ENCODE measurements at regions not wholly inside any gene's neighbourhood (a gene's known extent, or its start where the extent isn't known, plus 50 kb on each side); places are given as distances from the start of the nearest gene placed in this dataset.

DNA sequence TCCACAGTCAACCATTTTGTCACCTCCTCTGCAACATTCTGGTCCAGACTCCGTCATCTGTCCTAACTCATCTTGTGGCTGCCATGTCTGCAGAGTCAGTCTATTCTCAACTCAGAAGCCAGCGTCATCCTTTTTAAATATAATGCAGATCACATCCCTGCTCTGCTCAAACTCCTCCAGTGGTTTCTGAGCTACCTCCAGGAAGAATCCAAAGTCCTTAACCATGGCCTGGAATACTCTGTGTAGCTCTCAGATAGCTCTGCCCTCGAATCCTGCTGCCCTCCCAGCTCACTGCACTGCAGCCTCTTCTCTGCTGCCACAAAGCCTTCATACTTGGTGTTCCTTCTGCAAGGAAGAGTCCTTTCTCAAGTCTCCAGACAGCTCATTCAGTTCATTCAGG, 190.8 kb downstream of the FOXO1 start:
- Histone ChIP-seq H3K27me3 (no peaks in the 10 kb centered on the region), H3K36me3 (no peaks in the 10 kb centered on the region), H3K4me1 (peaks cover 17 to 57% (median 47%) of the 10 kb centered on the region in 9 donors), H3K9me3 (no peaks in the 10 kb centered on the region), H3K27ac (peak overlapping the region in 2 of 10 donors; percentile 4 to 12), H3K4me3 (no peak overlapping the region)
- no peak for DNase-seq
- intact Hi-C loops (cut with DNase I) = loop anchor here in 5 of 10 donors (5.0 to 10.0 kb wide), 3 partner anchors 109 to 189 kb away; partner anchors contain the start of gene FOXO1 (in 3 of the 5)
- ATAC-seq = no peak
- 96 to 97% methylated on average over 3 of the region's 3 CpGs for WGBS, 2 donors
- TF ChIP-seq, protein P1, sequence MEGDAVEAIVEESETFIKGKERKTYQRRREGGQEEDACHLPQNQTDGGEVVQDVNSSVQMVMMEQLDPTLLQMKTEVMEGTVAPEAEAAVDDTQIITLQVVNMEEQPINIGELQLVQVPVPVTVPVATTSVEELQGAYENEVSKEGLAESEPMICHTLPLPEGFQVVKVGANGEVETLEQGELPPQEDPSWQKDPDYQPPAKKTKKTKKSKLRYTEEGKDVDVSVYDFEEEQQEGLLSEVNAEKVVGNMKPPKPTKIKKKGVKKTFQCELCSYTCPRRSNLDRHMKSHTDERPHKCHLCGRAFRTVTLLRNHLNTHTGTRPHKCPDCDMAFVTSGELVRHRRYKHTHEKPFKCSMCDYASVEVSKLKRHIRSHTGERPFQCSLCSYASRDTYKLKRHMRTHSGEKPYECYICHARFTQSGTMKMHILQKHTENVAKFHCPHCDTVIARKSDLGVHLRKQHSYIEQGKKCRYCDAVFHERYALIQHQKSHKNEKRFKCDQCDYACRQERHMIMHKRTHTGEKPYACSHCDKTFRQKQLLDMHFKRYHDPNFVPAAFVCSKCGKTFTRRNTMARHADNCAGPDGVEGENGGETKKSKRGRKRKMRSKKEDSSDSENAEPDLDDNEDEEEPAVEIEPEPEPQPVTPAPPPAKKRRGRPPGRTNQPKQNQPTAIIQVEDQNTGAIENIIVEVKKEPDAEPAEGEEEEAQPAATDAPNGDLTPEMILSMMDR (IDR thresholded peaks at IDR 0.05) = no peak

DNA sequence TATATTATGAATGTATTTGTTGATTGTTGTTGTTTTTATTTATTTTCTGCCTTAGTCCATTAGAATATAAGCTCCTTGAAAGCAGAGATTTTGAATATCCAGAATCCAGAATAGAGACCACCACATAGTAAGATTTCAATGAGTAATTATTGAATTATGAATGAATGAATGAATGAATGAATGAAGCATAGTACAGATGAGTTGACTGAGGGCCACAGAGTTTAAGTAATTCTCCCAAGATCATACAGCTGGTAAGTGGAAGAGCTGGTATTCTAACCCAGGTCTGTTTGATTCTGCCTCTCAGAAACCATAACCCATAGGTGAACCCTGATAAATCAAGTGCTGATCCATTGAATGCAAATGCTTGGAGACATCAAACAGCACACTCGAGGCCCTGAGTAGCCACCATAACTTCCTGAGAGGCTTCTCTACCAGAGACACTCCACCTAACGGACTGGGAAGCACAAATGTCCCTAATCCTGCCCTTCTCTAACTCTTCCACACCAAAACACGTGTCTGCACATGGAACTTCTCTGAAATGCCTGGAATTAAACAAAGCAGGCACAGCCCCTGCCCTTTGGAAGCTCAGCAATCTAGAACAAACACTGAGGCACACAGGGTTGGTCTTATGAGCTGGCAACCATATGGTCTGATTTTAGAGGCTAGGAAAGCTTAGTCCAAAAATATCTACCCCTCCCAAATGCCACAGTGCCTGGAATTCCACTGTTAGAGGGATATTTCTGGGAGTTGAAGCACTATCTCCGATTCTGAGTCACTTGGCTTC, 190.1 kb downstream of the FOXO1 start:
- peaks cover 17 to 55% (median 45%) of the 10 kb centered on the region in 9 donors for H3K4me1 ChIP-seq
- H3K27ac ChIP-seq = peak overlapping the region in 6 of 10 donors; percentile 28 to 85 (median 64)
- intact Hi-C loops (cut with DNase I) = loop anchor here in 5 of 10 donors (5.0 to 10.0 kb wide), 3 partner anchors 108 to 188 kb away; partner anchors contain the start of gene FOXO1 (in 3 of the 5)

DNA sequence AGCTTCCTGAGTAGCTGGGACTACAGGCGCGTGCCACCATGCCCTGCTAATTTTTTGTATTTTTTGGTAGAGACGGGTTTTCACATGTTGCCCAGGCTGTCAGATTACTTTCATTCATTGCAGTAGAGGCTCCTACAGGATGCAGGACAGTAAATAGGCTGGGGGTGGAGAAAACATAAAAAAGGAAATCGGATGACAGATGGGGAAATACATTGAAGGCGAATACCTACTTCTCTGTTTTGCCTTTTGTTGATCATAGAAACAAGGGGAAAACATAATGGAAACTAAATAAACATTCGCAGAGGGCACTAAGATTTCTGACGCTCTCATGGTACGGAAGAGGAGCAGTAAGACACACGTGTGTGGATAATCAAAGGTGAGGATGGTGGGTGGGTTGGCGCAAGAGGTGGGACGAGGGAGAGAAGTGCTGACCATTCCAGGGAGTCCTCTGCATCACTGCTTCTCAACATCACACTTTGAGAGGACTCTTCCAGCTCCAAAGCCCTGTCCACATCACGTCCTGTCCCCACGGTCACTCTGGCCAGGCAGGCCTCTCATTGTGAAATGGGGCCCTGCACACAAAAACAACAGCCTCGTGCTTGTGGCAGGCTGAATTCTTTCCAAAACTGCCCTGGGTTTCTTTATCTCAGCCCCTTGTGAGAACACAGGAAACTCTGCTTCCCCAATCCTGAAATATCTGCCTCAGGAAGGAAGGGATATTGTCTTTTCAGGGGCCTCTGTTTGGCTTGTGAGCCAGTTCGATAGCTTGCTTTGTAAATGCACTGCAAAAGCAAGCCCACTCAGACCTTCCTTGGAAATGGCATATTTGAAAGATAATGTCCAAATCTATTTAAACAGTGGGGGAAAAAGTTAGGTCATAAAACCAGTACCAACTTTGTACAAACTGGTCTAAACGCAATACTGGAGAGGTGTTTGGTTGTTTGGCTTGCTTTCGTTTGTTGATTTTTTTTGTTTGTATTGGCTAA, 188.5 kb downstream of the FOXO1 start:
- Histone ChIP-seq H3K27me3 (no peaks in the 10 kb centered on the region), H3K27ac (peak overlapping the region; percentile 39 to 85 (median 58)), H3K4me3 (peak overlapping the region in 1 of 10 donors; percentile 6), H3K4me1 (peaks cover 17 to 55% (median 45%) of the 10 kb centered on the region in 9 donors), H3K36me3 (no peaks in the 10 kb centered on the region), H3K9me3 (no peaks in the 10 kb centered on the region)
- 48 to 57% methylated on average over 17 of the region's 17 CpGs for WGBS, 2 donors
- ATAC-seq (peak; percentile 48 to 83 (median 78)), DNase-seq (peak; percentile 61 to 69)
- intact Hi-C loops (cut with DNase I) = loop anchor here in 5 of 10 donors (5.0 to 10.0 kb wide), 3 partner anchors 107 to 187 kb away; partner anchors contain the start of gene FOXO1 (in 3 of the 5)
- TF ChIP-seq, protein P1 (IDR thresholded peaks at IDR 0.05) = no peak

More for the DNA sequence above, 190.1 kb downstream of the FOXO1 start:
- no peak overlapping the region for H3K4me3 ChIP-seq
- H3K9me3 ChIP-seq = no peaks in the 10 kb centered on the region
- peak in 2 of 8 donors; percentile 53 to 67 for ATAC-seq
- H3K27me3 ChIP-seq = no peaks in the 10 kb centered on the region
- 29 to 41% methylated on average over 4 of the region's 4 CpGs for WGBS, 2 donors
- H3K36me3 ChIP-seq = no peaks in the 10 kb centered on the region
- TF ChIP-seq, protein P1 (IDR thresholded peaks at IDR 0.05) = no peak
- DNase-seq = no peak

DNA sequence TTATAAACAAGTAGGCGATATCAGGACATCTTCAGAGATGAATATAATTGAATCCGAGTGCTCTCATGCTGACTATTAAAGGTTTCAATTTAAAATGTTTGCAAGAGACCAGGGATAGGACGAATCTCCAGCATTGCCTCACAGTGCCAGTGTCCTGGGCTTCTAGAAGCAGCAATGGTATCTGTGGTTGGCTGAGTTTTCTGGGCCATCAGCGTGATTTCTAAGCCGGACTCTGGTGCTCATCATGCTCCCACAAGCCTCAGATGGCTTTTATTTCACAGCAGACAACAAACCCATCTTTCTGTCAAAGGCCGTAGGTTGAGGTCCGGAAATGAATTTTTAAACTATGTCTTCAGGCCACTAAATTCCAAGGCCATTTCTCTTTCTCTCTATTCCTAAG, 187.7 kb downstream of the FOXO1 start:
- Histone ChIP-seq H3K27me3 (no peaks in the 10 kb centered on the region), H3K9me3 (no peaks in the 10 kb centered on the region), H3K36me3 (no peaks in the 10 kb centered on the region), H3K4me1 (peaks cover 18 to 56% (median 45%) of the 10 kb centered on the region in 9 donors), H3K27ac (peak overlapping the region in 7 of 10 donors; percentile 42 to 85 (median 69)), H3K4me3 (no peak overlapping the region)
- DNase-seq (no peak), ATAC-seq (no peak)
- intact Hi-C loops (cut with DNase I) = loop anchor here in 5 of 10 donors (5.0 to 10.0 kb wide), 3 partner anchors 106 to 186 kb away; partner anchors contain the start of gene FOXO1 (in 3 of the 5)
- TF ChIP-seq, protein P1 (IDR thresholded peaks at IDR 0.05) = no peak
- 77 to 89% methylated on average over 7 of the region's 7 CpGs for WGBS, 2 donors

All from heart right ventricle (tissue), 16 donors.